GM23338 (cell line): ENCODE measurements at regions not wholly inside any gene's neighbourhood (a gene's known extent, or its start where the extent isn't known, plus 50 kb on each side); places are given as distances from the start of the nearest gene placed in this dataset.

Experiments
- ATAC-seq: fragments of 200-7000 bp; cut with Tn5 transposase; 3 replicates; pipeline ENCODE4 v1.9.1; 2020
- DNase-seq: peaks from one replicate; pipeline ENCODE4 v3.0.0-alpha.2; 2015; ENCODE audit warnings: low spot score
- H2AFZ ChIP-seq: fragments of 200-600 bp; sonication (generic); 2 replicates; pipeline ENCODE4 v1.8.0; 2016; ENCODE audit warnings: antibody characterized with exemption, mild to moderate bottlenecking, moderate library complexity
- H3F3A ChIP-seq: fragments of 200-600 bp; sonication (generic); replicated peaks from 2 replicates; pipeline ENCODE4 v1.8.0; 2017; ENCODE audit warnings: antibody characterized with exemption, mixed run types, low read depth
- H3K27ac ChIP-seq: fragments of 200-600 bp; sonication (generic); 2 replicates; pipeline ENCODE4 v1.6.1; 2016; ENCODE audit warnings: low read depth
- H3K27me3 ChIP-seq: fragments of 200-600 bp; sonication (generic); 2 replicates; pipeline ENCODE4 v1.8.0; 2016; ENCODE audit warnings: mild to moderate bottlenecking, mixed run types, moderate library complexity; ENCODE audit not compliant: insufficient read depth
- H3K36me3 ChIP-seq: fragments of 200-600 bp; sonication (generic); 2 replicates; pipeline ENCODE4 v1.8.0; 2016; ENCODE audit warnings: mild to moderate bottlenecking; ENCODE audit not compliant: insufficient read depth
- H3K4me1 ChIP-seq: fragments of 200-600 bp; sonication (generic); 2 replicates; pipeline ENCODE4 v1.8.0; 2016; ENCODE audit warnings: mild to moderate bottlenecking, moderate library complexity; ENCODE audit not compliant: insufficient read depth
- H3K4me2 ChIP-seq: fragments of 200-600 bp; sonication (generic); 2 replicates; pipeline ENCODE4 v1.7.1; 2017; ENCODE audit warnings: mixed run types
- H3K4me3 ChIP-seq: fragments of 200-600 bp; sonication (generic); 2 replicates; pipeline ENCODE4 v1.6.1; 2016; ENCODE audit warnings: mixed run types
- H3K79me2 ChIP-seq: fragments of 200-600 bp; sonication (generic); replicated peaks from 2 replicates; pipeline ENCODE4 v1.8.0; 2017; ENCODE audit warnings: mild to moderate bottlenecking; ENCODE audit not compliant: insufficient read depth
- H3K9me2 ChIP-seq: fragments of 200-600 bp; sonication (generic); 2 replicates; pipeline ENCODE4 v1.8.0; 2017; ENCODE audit not compliant: insufficient read depth
- H4K20me1 ChIP-seq: fragments of 200-600 bp; sonication (generic); replicated peaks from 2 replicates; pipeline ENCODE4 v1.8.0; 2017; ENCODE audit warnings: mild to moderate bottlenecking; ENCODE audit not compliant: insufficient read depth
- H3K27ac Mint-ChIP-seq: 2 replicates; pipeline ENCODE4 v1.8.0; 2020; ENCODE audit warnings: inconsistent platforms, mild to moderate bottlenecking, moderate library complexity, mixed read lengths
- H3K27me3 Mint-ChIP-seq: 3 replicates; pipeline ENCODE4 v1.8.0; 2022; ENCODE audit warnings: low read depth, mild to moderate bottlenecking, moderate library complexity, mixed read lengths, inconsistent platforms; ENCODE audit not compliant: insufficient read depth, poor library complexity
- H3K36me3 Mint-ChIP-seq: 3 replicates; pipeline ENCODE4 v1.8.0; 2021; ENCODE audit warnings: low read depth, mild to moderate bottlenecking, inconsistent platforms, moderate library complexity, mixed read lengths
- H3K4me1 Mint-ChIP-seq: 3 replicates; pipeline ENCODE4 v1.8.0; 2020; ENCODE audit warnings: mild to moderate bottlenecking, inconsistent platforms, mixed read lengths
- H3K4me3 Mint-ChIP-seq: 3 replicates; pipeline ENCODE4 v1.8.0; 2021; ENCODE audit warnings: moderate library complexity, mild to moderate bottlenecking, inconsistent platforms, mixed read lengths
- H3K9me3 Mint-ChIP-seq: 3 replicates; pipeline ENCODE4 v1.8.0; 2020; ENCODE audit warnings: moderate library complexity, mild to moderate bottlenecking, inconsistent platforms, mixed read lengths
- CREB1 ChIP-seq: fragments of 250-450 bp; sonication (Bioruptor Pico); IDR thresholded peaks from 2 replicates; pipeline ENCODE4 v1.5.0; 2020; ENCODE audit warnings: low read depth, mild to moderate bottlenecking, moderate library complexity
- CTCF ChIP-seq, 2 experiments: fragments of 200-600 bp in 1 of 2; sonication (generic) in 1 of 2; conservative IDR thresholded peaks; 2 replicates each; pipeline versions ENCODE4 v1.5.1 to v1.6.1; 2016 to 2017; ENCODE audit warnings: antibody characterized with exemption in 2 of 2, low read depth in 2 of 2, mild to moderate bottlenecking in 2 of 2, moderate library complexity in 1 of 2
- JUNB ChIP-seq: IDR thresholded peaks from one replicate; pipeline ENCODE4 v1.6.1; 2016; ENCODE audit warnings: antibody characterized with exemption; ENCODE audit not compliant: unreplicated experiment
- REST ChIP-seq: IDR thresholded peaks from one replicate; pipeline ENCODE4 v1.6.1; 2018; ENCODE audit warnings: antibody characterized with exemption; ENCODE audit not compliant: unreplicated experiment
- ZNF114 ChIP-seq: fragments of 250-450 bp; sonication (Bioruptor Pico); IDR thresholded peaks from 2 replicates; pipeline ENCODE4 v1.5.0; 2020; ENCODE audit warnings: mild to moderate bottlenecking, moderate library complexity
- ZNF331 ChIP-seq: fragments of 250-450 bp; sonication (Bioruptor Pico); IDR thresholded peaks from 2 replicates; pipeline ENCODE4 v1.5.0; 2020; ENCODE audit warnings: low read depth, mild to moderate bottlenecking, moderate library complexity
- ZNF462 ChIP-seq: fragments of 250-450 bp; sonication (Bioruptor Pico); IDR thresholded peaks from 2 replicates; pipeline ENCODE4 v1.5.0; 2020; ENCODE audit warnings: mild to moderate bottlenecking, moderate library complexity

GRCh38 chr21:19523061-19523460, 1119.5 kb upstream of the TMPRSS15 start:
- Histone ChIP-seq H3K9me2 (peaks cover 4% of the 10 kb centered on the region; the same call in 1 of the 2 replicates), H3K79me2 (no peaks in the 10 kb centered on the region), H3K4me3 (no peak overlapping the region), H3K36me3 (no peaks in the 10 kb centered on the region), H3K4me2 (no peak overlapping the region), H3K4me1 (no peaks in the 10 kb centered on the region), H4K20me1 (no peaks in the 10 kb centered on the region), H3K27ac (no peak overlapping the region), H3K27me3 (no peaks in the 10 kb centered on the region), H2AFZ (no peak overlapping the region), H3F3A (no peaks in the 10 kb centered on the region)
- H3K27me3 Mint-ChIP-seq = peaks cover 2% of the 10 kb centered on the region
- no peak overlapping the region for H3K27ac Mint-ChIP-seq
- DNase-seq (no peak), ATAC-seq (no peak)
- TF ChIP-seq CTCF (conservative IDR thresholded peaks at IDR 0.05; ENCODE audit: low read depth in 2 of 2) = no peak
- TF ChIP-seq REST = no peak
- TF ChIP-seq JUNB = no peak
- no peak for TF ChIP-seq ZNF114 (CRISPR knock-in tag)
- no peak for TF ChIP-seq CREB1 (CRISPR knock-in tag)
- no peak for TF ChIP-seq ZNF462
- no peak for TF ChIP-seq ZNF331 (CRISPR knock-in tag)
- peaks cover 3% of the 10 kb centered on the region; the same call in 1 of the 3 replicates for H3K4me1 Mint-ChIP-seq
- H3K9me3 Mint-ChIP-seq = no peaks in the 10 kb centered on the region; the same call in 1 of the 3 replicates
- H3K36me3 Mint-ChIP-seq = no peaks in the 10 kb centered on the region
- H3K4me3 Mint-ChIP-seq = no peak overlapping the region
